Motor neuron (in vitro differentiated cells): ENCODE measurements at regions not wholly inside any gene's neighbourhood (a gene's known extent, or its start where the extent isn't known, plus 50 kb on each side); places are given as distances from the start of the nearest gene placed in this dataset.

Experiments
- ATAC-seq, 8 experiments: fragments of 200-7000 bp; cut with Tn5 transposase; replicated peaks in 6 of 8; 2 replicates each; pipeline ENCODE4 v1.8.0; 2021; ENCODE audit warnings: mild to moderate bottlenecking in 8 of 8, moderate library complexity in 8 of 8
- H3K27ac ChIP-seq, 2 donors: fragments of 250-450 bp; sonication (Bioruptor Pico); 2 replicates each; pipeline ENCODE4 v1.9.0; 2021; ENCODE audit warnings: antibody characterized with exemption in 2 of 2, mild to moderate bottlenecking in 2 of 2, moderate library complexity in 1 of 2
- H3K4me1 ChIP-seq, 2 donors: fragments of 250-450 bp; sonication (Bioruptor Pico); replicated peaks in 1 of 2; 2 replicates each; pipeline ENCODE4 v1.6.1; 2021; ENCODE audit warnings: antibody characterized with exemption in 2 of 2, mild to moderate bottlenecking in 2 of 2, moderate library complexity in 1 of 2
- H3K4me3 ChIP-seq, 5 donors: fragments of 250-450 bp; sonication (Bioruptor Pico); 2 replicates each; pipeline ENCODE4 v1.9.0; 2021; ENCODE audit warnings: antibody characterized with exemption in 5 of 5, mild to moderate bottlenecking in 5 of 5, moderate library complexity in 4 of 5
- WGBS, 10 experiments: fragments of 450-650 bp; shearing (Covaris generic); methylation state at CpG; one replicate each; pipeline ENCODE4 v1.0.0; 2022; 5-methylcytosine and 5-hydroxymethylcytosine counted together
- in situ Hi-C, 9 experiments: fragments of 400-800 bp; cut with MboI; loops; one replicate each; pipeline ENCODE4 v1.15.0; 2021; ENCODE audit warnings: low sequenced_read_pairs in 9 of 9, low pct_unique_long_range_greater_than_20kb in 2 of 9; ENCODE audit not compliant: unreplicated experiment in 9 of 9

- 0 to 80% (median 17%) methylated on average over 1 to 2 of the region's 2 CpGs; no CpG with 5 or more reads in 3 of the 10 experiments for WGBS, 10 experiments
- in situ Hi-C loops, result no loop called here
- H3K4me1 ChIP-seq, result no peaks in the 10 kb centered on the region
- no peak for ATAC-seq
- no peak overlapping the region for H3K27ac ChIP-seq
- no peak overlapping the region for H3K4me3 ChIP-seq
These were observed 283.8 kb upstream of the IL1RAPL1 start for GRCh38 chrX:28303486-28303885.

- H3K4me3 ChIP-seq, result no peak overlapping the region
- H3K4me1 ChIP-seq, result no peaks in the 10 kb centered on the region
- 33% methylated on average over 1 of the region's 1 CpG; no CpG with 5 or more reads in 9 of the 10 experiments for WGBS, 10 experiments
- no peak for ATAC-seq
- H3K27ac ChIP-seq, result no peak overlapping the region
- in situ Hi-C loops, result no loop called here
These were observed 297.5 kb upstream of the DCAF8L1 start for GRCh38 chrX:28278726-28279125.

- no peaks in the 10 kb centered on the region for H3K4me1 ChIP-seq
- H3K27ac ChIP-seq, result no peak overlapping the region
- no peak for ATAC-seq
- no peak overlapping the region for H3K4me3 ChIP-seq
- WGBS, 10 experiments, result 0 to 66% (median 35%) methylated on average over 1 to 4 of the region's 4 CpGs; no CpG with 5 or more reads in 6 of the 10 experiments
- in situ Hi-C loops, result no loop called here
These were observed 297.0 kb upstream of the DCAF8L1 start for GRCh38 chrX:28278251-28278650.

GRCh38 chrX:28273736-28274135, 292.5 kb upstream of the DCAF8L1 start:
- in situ Hi-C loops, result no loop called here
- WGBS, 10 experiments, result 0 to 100% (median 21%) methylated on average over 1 to 3 of the region's 3 CpGs; no CpG with 5 or more reads in 3 of the 10 experiments
- Histone ChIP-seq H3K27ac (no peak overlapping the region), H3K4me3 (no peak overlapping the region), H3K4me1 (no peaks in the 10 kb centered on the region)
- no peak for ATAC-seq

GRCh38 chrX:28246675-28247074, 265.4 kb upstream of the DCAF8L1 start:
- no peaks in the 10 kb centered on the region for H3K4me1 ChIP-seq
- 29 to 100% (median 59%) methylated on average over 1 to 6 of the region's 7 CpGs; no CpG with 5 or more reads in 7 of the 10 experiments for WGBS, 10 experiments
- no peak overlapping the region for H3K4me3 ChIP-seq
- in situ Hi-C loops, result no loop called here
- H3K27ac ChIP-seq, result no peak overlapping the region
- ATAC-seq, result no peak

- ATAC-seq, result no peak
These were observed 248.0 kb upstream of the DCAF8L1 start for GRCh38 chrX:28229217-28229616.

GRCh38 chrX:28225513-28225912, 244.3 kb upstream of the DCAF8L1 start:
- Histone ChIP-seq H3K27ac (no peak overlapping the region), H3K4me1 (no peaks in the 10 kb centered on the region), H3K4me3 (no peak overlapping the region)
- no peak for ATAC-seq
- in situ Hi-C loops, result no loop called here
- whole genome bisulfite sequencing, 10 experiments, result 0 to 50% methylated on average over 1 of the region's 1 CpG; no CpG with 5 or more reads in 8 of the 10 experiments

More at GRCh38 chrX:28229217-28229616, 248.0 kb upstream of the DCAF8L1 start:
- in situ Hi-C loops, result no loop called here
- no peaks in the 10 kb centered on the region for H3K4me1 ChIP-seq
- H3K27ac ChIP-seq, result no peak overlapping the region
- H3K4me3 ChIP-seq, result no peak overlapping the region

GRCh38 chrX:28223991-28224390, 242.7 kb upstream of the DCAF8L1 start:
- ATAC-seq, result no peak
- Histone ChIP-seq H3K27ac (no peak overlapping the region), H3K4me3 (no peak overlapping the region), H3K4me1 (no peaks in the 10 kb centered on the region)
- WGBS, 10 experiments, result 17 to 45% methylated on average over 2 of the region's 3 CpGs; no CpG with 5 or more reads in 8 of the 10 experiments
- in situ Hi-C loops, result no loop called here

- in situ Hi-C loops, result no loop called here
- H3K4me3 ChIP-seq, result no peak overlapping the region
- ATAC-seq, result no peak
- H3K27ac ChIP-seq, result no peak overlapping the region
- 0 to 100% (median 73%) methylated on average over 1 to 5 of the region's 5 CpGs; no CpG with 5 or more reads in 4 of the 10 experiments for WGBS, 10 experiments
- no peaks in the 10 kb centered on the region for H3K4me1 ChIP-seq
These were observed 242.2 kb upstream of the DCAF8L1 start for GRCh38 chrX:28223469-28223868.

- Histone ChIP-seq H3K4me3 (no peak overlapping the region), H3K4me1 (no peaks in the 10 kb centered on the region), H3K27ac (no peak overlapping the region)
- 20 to 100% methylated on average over 1 of the region's 2 CpGs; no CpG with 5 or more reads in 8 of the 10 experiments for WGBS, 10 experiments
- in situ Hi-C loops, result no loop called here
- peak in 1 of 8 experiments; percentile 63 for ATAC-seq
These were observed 224.7 kb upstream of the DCAF8L1 start for GRCh38 chrX:28205905-28206304.

GRCh38 chrX:28205126-28205525, 223.9 kb upstream of the DCAF8L1 start:
- no peak for ATAC-seq
- Histone ChIP-seq H3K4me1 (no peaks in the 10 kb centered on the region), H3K4me3 (no peak overlapping the region), H3K27ac (no peak overlapping the region)
- in situ Hi-C loops, result no loop called here

GRCh38 chrX:28189011-28189410, 207.8 kb upstream of the DCAF8L1 start:
- 0 to 100% (median 49%) methylated on average over 1 of the region's 1 CpG; no CpG with 5 or more reads in 6 of the 10 experiments for WGBS, 10 experiments
- Histone ChIP-seq H3K4me3 (no peak overlapping the region), H3K27ac (no peak overlapping the region), H3K4me1 (no peaks in the 10 kb centered on the region)
- in situ Hi-C loops, result no loop called here
- ATAC-seq, result no peak

GRCh38 chrX:28188526-28188925, 207.3 kb upstream of the DCAF8L1 start:
- H3K27ac ChIP-seq, result no peak overlapping the region
- WGBS, 10 experiments, result 55% methylated on average over 1 of the region's 1 CpG; no CpG with 5 or more reads in 9 of the 10 experiments
- no peaks in the 10 kb centered on the region for H3K4me1 ChIP-seq
- ATAC-seq, result no peak
- in situ Hi-C loops, result no loop called here
- H3K4me3 ChIP-seq, result no peak overlapping the region

GRCh38 chrX:28180096-28180495, 198.8 kb upstream of the DCAF8L1 start:
- Histone ChIP-seq H3K4me1 (no peaks in the 10 kb centered on the region), H3K4me3 (no peak overlapping the region), H3K27ac (no peak overlapping the region)
- no peak for ATAC-seq
- 0 to 100% (median 69%) methylated on average over 1 to 2 of the region's 2 CpGs; no CpG with 5 or more reads in 6 of the 10 experiments for WGBS, 10 experiments
- in situ Hi-C loops, result no loop called here
